ENCODE measurements at regions not wholly inside any gene's neighbourhood (a gene's known extent, or its start where the extent isn't known, plus 50 kb on each side); places are given as distances from the start of the nearest gene placed in this dataset.

GRCh38 chr12:114742363-114742762 lies 58.4 kb upstream of the TBX3 start:
- 77 to 79% methylated on average over 6 to 9 of the region's 9 CpGs for WGBS, 2 donors (ENCODE audit: low coverage in 1 of 2)
- in situ Hi-C loops (cut with MboI; ENCODE audit: low pct_ligation_motif_present in 1 of 4, low pct_unique_long_range_greater_than_20kb in 1 of 4, low sequenced_read_pairs in 3 of 4): no loop called here
- TF ChIP-seq CTCF (IDR thresholded peaks at IDR 0.05) (no peak), POLR2A (IDR thresholded peaks at IDR 0.05) (no peak), EP300 (IDR thresholded peaks at IDR 0.05; ENCODE audit: low read depth) (no peak), POLR2AphosphoS5 (IDR thresholded peaks at IDR 0.05) (no peak)
- H3K27ac ChIP-seq: no peak overlapping the region
- H3K4me1 ChIP-seq: peaks cover 0 to 7% (median 0%) of the 10 kb centered on the region in 4 donors
- no peaks in the 10 kb centered on the region for H3K27me3 ChIP-seq
- no peak for DNase-seq
- H3K9me3 ChIP-seq: no peaks in the 10 kb centered on the region
- intact Hi-C loops (cut with DNase I; ENCODE audit: low total_unique reads): no loop called here
- H3K4me3 ChIP-seq: no peak overlapping the region
- H3K36me3 ChIP-seq: no peaks in the 10 kb centered on the region

GRCh38 chr12:114741940-114742339 lies 58.0 kb upstream of the TBX3 start:
- Histone ChIP-seq H3K27me3 (no peaks in the 10 kb centered on the region), H3K4me3 (no peak overlapping the region), H3K36me3 (no peaks in the 10 kb centered on the region), H3K27ac (no peak overlapping the region), H3K4me1 (peaks cover 0 to 8% (median under 1%) of the 10 kb centered on the region in 4 donors), H3K9me3 (no peaks in the 10 kb centered on the region)
- intact Hi-C loops (cut with DNase I; ENCODE audit: low total_unique reads): no loop called here
- TF ChIP-seq POLR2A (IDR thresholded peaks at IDR 0.05) (no peak), POLR2AphosphoS5 (IDR thresholded peaks at IDR 0.05) (no peak), EP300 (IDR thresholded peaks at IDR 0.05; ENCODE audit: low read depth) (no peak), CTCF (IDR thresholded peaks at IDR 0.05) (no peak)
- WGBS, 2 donors (ENCODE audit: low coverage in 1 of 2): 88% methylated on average over 4 of the region's 4 CpGs; no CpG with 5 or more reads in 1 of the 2 donors
- in situ Hi-C loops (cut with MboI; ENCODE audit: low pct_ligation_motif_present in 1 of 4, low pct_unique_long_range_greater_than_20kb in 1 of 4, low sequenced_read_pairs in 3 of 4): no loop called here
- DNase-seq: no peak

- H3K4me3 ChIP-seq: no peak overlapping the region
- no peak for DNase-seq
- H3K27me3 ChIP-seq: peaks cover 6% of the 10 kb centered on the region
- TF ChIP-seq POLR2A (IDR thresholded peaks at IDR 0.05) (no peak), EP300 (IDR thresholded peaks at IDR 0.05; ENCODE audit: low read depth) (no peak), POLR2AphosphoS5 (IDR thresholded peaks at IDR 0.05) (no peak), CTCF (IDR thresholded peaks at IDR 0.05) (no peak)
- peaks cover 0 to 16% (median 9%) of the 10 kb centered on the region in 4 donors for H3K4me1 ChIP-seq
- intact Hi-C loops (cut with DNase I; ENCODE audit: low total_unique reads): no loop called here
- no peaks in the 10 kb centered on the region for H3K36me3 ChIP-seq
- H3K27ac ChIP-seq: no peak overlapping the region
- in situ Hi-C loops (cut with MboI; ENCODE audit: low pct_ligation_motif_present in 1 of 4, low pct_unique_long_range_greater_than_20kb in 1 of 4, low sequenced_read_pairs in 3 of 4): no loop called here
- H3K9me3 ChIP-seq: no peaks in the 10 kb centered on the region
- WGBS, 2 donors (ENCODE audit: low coverage in 1 of 2): 82 to 93% methylated on average over 4 to 7 of the region's 7 CpGs
These were observed 56.5 kb upstream of the TBX3 start for GRCh38 chr12:114740448-114740847.

- no peak for DNase-seq
- H3K4me1 ChIP-seq: peaks cover 3 to 28% (median 14%) of the 10 kb centered on the region in 4 donors
- peaks cover 21% of the 10 kb centered on the region for H3K27me3 ChIP-seq
- intact Hi-C loops (cut with DNase I; ENCODE audit: low total_unique reads): no loop called here
- no peak for TF ChIP-seq POLR2A (IDR thresholded peaks at IDR 0.05)
- TF ChIP-seq EP300 (IDR thresholded peaks at IDR 0.05; ENCODE audit: low read depth): no peak
- no peak for TF ChIP-seq CTCF (IDR thresholded peaks at IDR 0.05)
- no peak for TF ChIP-seq POLR2AphosphoS5 (IDR thresholded peaks at IDR 0.05)
- no peak overlapping the region for H3K4me3 ChIP-seq
- in situ Hi-C loops (cut with MboI; ENCODE audit: low pct_ligation_motif_present in 1 of 4, low pct_unique_long_range_greater_than_20kb in 1 of 4, low sequenced_read_pairs in 3 of 4): no loop called here
- no peaks in the 10 kb centered on the region for H3K36me3 ChIP-seq
- WGBS, 2 donors (ENCODE audit: low coverage in 1 of 2): 81 to 88% methylated on average over 4 to 9 of the region's 9 CpGs
- no peak overlapping the region for H3K27ac ChIP-seq
- H3K9me3 ChIP-seq: no peaks in the 10 kb centered on the region
These were observed 54.6 kb upstream of the TBX3 start for GRCh38 chr12:114738460-114739184.
